Endodermal cell (in vitro differentiated cells): ENCODE measurements at regions not wholly inside any gene's neighbourhood (a gene's known extent, or its start where the extent isn't known, plus 50 kb on each side); places are given as distances from the start of the nearest gene placed in this dataset.

ENCODE experiments used
- DNase-seq: peaks from one replicate; pipeline ENCODE4 v3.0.0-alpha.2; 2017
- H3K27ac ChIP-seq: 2 replicates; pipeline ENCODE4 v1.5.1; 2013; ENCODE audit warnings: mild to moderate bottlenecking, low read depth, low read length, moderate library complexity
- H3K27me3 ChIP-seq: 2 replicates; pipeline ENCODE4 v1.6.1; 2013; ENCODE audit warnings: mild to moderate bottlenecking, low read length, moderate library complexity; ENCODE audit not compliant: insufficient read depth, control insufficient read depth, poor library complexity, severe bottlenecking
- H3K36me3 ChIP-seq: 2 replicates; pipeline ENCODE4 v1.7.0; 2013; ENCODE audit warnings: mild to moderate bottlenecking, low read length, moderate library complexity; ENCODE audit not compliant: control insufficient read depth, insufficient read depth
- H3K4me1 ChIP-seq: one replicate; pipeline ENCODE4 v1.7.0; 2013; ENCODE audit warnings: low read length; ENCODE audit not compliant: control insufficient read depth, insufficient read depth
- H3K4me3 ChIP-seq: 2 replicates; pipeline ENCODE4 v1.5.1; 2013; ENCODE audit warnings: mild to moderate bottlenecking, low read length, moderate library complexity
- H3K9ac ChIP-seq: 2 replicates; pipeline ENCODE4 v1.6.1; 2013; ENCODE audit warnings: mild to moderate bottlenecking, low read length, moderate library complexity; ENCODE audit not compliant: poor library complexity, severe bottlenecking; ENCODE audit errors: extremely low read depth
- H3K9me3 ChIP-seq: 2 replicates; pipeline ENCODE4 v1.6.1; 2013; ENCODE audit warnings: mild to moderate bottlenecking, low read length, moderate library complexity; ENCODE audit not compliant: control insufficient read depth
- H3K27ac Mint-ChIP-seq: 2 replicates; pipeline ENCODE4 v1.8.0; 2020; ENCODE audit warnings: mixed read lengths
- H3K27me3 Mint-ChIP-seq: 2 replicates; pipeline ENCODE4 v1.8.0; 2021; ENCODE audit warnings: mild to moderate bottlenecking, mixed read lengths; ENCODE audit not compliant: insufficient read depth
- H3K36me3 Mint-ChIP-seq: 2 replicates; pipeline ENCODE4 v1.8.0; 2020; ENCODE audit warnings: low read depth, mixed read lengths
- H3K4me1 Mint-ChIP-seq: 2 replicates; pipeline ENCODE4 v1.8.0; 2020; ENCODE audit warnings: mixed read lengths
- H3K4me3 Mint-ChIP-seq: 2 replicates; pipeline ENCODE4 v1.8.0; 2020; ENCODE audit warnings: mild to moderate bottlenecking, moderate library complexity, mixed read lengths
- H3K9me3 Mint-ChIP-seq: 2 replicates; pipeline ENCODE4 v1.8.0; 2020; ENCODE audit warnings: mild to moderate bottlenecking, mixed read lengths
- WGBS, 2 experiments: methylation state at CpG; one replicate each; pipeline versions ENCODE4 v1.1.5 to v1.1.7; 2013; ENCODE audit warnings: missing lambda C conversion rate in 2 of 2, mixed read lengths in 1 of 2; ENCODE audit not compliant: insufficient coverage in 1 of 2, insufficient read length in 1 of 2; 5-methylcytosine and 5-hydroxymethylcytosine counted together
- TF ChIP-seq, protein P1 (sequence below): fragments of 200-600 bp; sonication (generic); conservative IDR thresholded peaks from 2 replicates; pipeline ENCODE4 v1.5.0; 2021; ENCODE audit warnings: antibody characterized with exemption, mild to moderate bottlenecking

- no peak for DNase-seq
- WGBS, 2 experiments = 67% methylated on average over 3 to 6 of the region's 7 CpGs
- Mint-ChIP-seq H3K27ac (no peak overlapping the region), H3K4me3 (no peak overlapping the region), H3K9me3 (no peaks in the 10 kb centered on the region), H3K27me3 (no peaks in the 10 kb centered on the region), H3K36me3 (no peaks in the 10 kb centered on the region), H3K4me1 (peaks cover 19% of the 10 kb centered on the region)
- Histone ChIP-seq H3K9me3 (no peaks in the 10 kb centered on the region), H3K4me3 (no peak overlapping the region), H3K27ac (no peak overlapping the region), H3K36me3 (no peaks in the 10 kb centered on the region), H3K9ac (no peak overlapping the region), H3K4me1 (no peaks in the 10 kb centered on the region), H3K27me3 (no peaks in the 10 kb centered on the region)
- TF ChIP-seq, protein P1, sequence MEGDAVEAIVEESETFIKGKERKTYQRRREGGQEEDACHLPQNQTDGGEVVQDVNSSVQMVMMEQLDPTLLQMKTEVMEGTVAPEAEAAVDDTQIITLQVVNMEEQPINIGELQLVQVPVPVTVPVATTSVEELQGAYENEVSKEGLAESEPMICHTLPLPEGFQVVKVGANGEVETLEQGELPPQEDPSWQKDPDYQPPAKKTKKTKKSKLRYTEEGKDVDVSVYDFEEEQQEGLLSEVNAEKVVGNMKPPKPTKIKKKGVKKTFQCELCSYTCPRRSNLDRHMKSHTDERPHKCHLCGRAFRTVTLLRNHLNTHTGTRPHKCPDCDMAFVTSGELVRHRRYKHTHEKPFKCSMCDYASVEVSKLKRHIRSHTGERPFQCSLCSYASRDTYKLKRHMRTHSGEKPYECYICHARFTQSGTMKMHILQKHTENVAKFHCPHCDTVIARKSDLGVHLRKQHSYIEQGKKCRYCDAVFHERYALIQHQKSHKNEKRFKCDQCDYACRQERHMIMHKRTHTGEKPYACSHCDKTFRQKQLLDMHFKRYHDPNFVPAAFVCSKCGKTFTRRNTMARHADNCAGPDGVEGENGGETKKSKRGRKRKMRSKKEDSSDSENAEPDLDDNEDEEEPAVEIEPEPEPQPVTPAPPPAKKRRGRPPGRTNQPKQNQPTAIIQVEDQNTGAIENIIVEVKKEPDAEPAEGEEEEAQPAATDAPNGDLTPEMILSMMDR = peak; percentile 65
Measured at GRCh38 chr4:180840142-180840541, 1403.1 kb upstream of the TENM3 start.

DNA sequence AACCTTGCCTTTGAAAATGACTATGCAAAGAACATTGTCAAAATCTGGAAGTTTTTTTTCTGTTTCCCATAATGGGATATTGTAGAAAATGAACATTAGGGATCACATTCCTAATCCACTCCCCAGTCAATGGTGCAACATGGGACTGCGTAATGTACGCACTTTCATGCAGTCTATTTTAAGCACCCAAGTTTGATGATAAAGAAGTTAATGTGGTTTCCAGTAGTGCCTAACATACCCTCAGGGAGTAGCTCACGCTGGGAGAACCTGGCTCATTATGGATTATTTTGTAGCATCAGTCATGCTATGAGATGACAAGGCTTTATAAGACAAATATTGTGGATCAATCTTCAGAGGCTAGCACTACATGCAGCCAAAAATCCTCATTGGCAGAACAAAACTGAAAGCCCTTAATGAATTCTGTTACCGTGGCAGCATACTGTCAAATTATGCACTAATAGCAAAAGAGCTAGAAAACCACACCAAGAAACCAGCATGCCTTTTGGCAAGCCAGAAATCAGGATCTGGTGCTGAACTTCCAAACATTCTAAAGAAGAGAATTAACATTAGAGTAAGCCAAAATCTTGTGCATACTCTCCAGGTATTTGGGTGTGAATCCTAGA, 1392.8 kb upstream of the TENM3 start:
- Histone ChIP-seq H3K27ac (no peak overlapping the region), H3K4me1 (no peaks in the 10 kb centered on the region), H3K27me3 (no peaks in the 10 kb centered on the region), H3K4me3 (no peak overlapping the region), H3K9me3 (no peaks in the 10 kb centered on the region), H3K36me3 (no peaks in the 10 kb centered on the region), H3K9ac (no peak overlapping the region)
- DNase-seq = no peak
- H3K36me3 Mint-ChIP-seq = no peaks in the 10 kb centered on the region
- TF ChIP-seq, protein P1 = no peak
- H3K27ac Mint-ChIP-seq = no peak overlapping the region
- no peaks in the 10 kb centered on the region for H3K9me3 Mint-ChIP-seq
- no peak overlapping the region for H3K4me3 Mint-ChIP-seq
- 83 to 92% methylated on average over 4 of the region's 4 CpGs for WGBS, 2 experiments
- no peaks in the 10 kb centered on the region for H3K27me3 Mint-ChIP-seq
- no peaks in the 10 kb centered on the region for H3K4me1 Mint-ChIP-seq

DNA sequence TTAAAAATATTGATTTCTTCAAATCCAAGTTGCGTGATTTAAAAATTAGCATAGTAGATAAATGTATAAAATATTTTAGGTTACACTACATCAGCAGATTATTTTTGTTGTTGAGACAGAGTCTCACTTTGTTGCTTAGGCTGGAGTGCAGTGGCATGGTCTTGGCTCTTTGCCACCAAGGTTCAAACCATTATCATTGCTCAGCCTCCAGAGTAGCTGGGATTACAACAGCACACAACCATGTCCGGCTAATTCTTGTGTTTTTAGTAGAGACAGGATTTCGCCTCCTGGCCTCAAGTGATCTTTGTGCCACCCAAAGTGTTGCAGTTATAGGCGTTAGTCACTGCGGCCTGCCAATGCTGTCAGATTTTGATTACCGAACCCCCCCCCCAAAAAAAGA, 1390.5 kb upstream of the TENM3 start:
- no peaks in the 10 kb centered on the region for H3K36me3 ChIP-seq
- H3K36me3 Mint-ChIP-seq = no peaks in the 10 kb centered on the region
- H3K9me3 ChIP-seq = no peaks in the 10 kb centered on the region
- peaks cover 13% of the 10 kb centered on the region for H3K9me3 Mint-ChIP-seq
- H3K4me1 Mint-ChIP-seq = no peaks in the 10 kb centered on the region
- no peaks in the 10 kb centered on the region for H3K4me1 ChIP-seq
- H3K4me3 Mint-ChIP-seq = no peak overlapping the region
- no peak for DNase-seq
- no peak overlapping the region for H3K4me3 ChIP-seq
- H3K27me3 ChIP-seq = no peaks in the 10 kb centered on the region
- no peak overlapping the region for H3K9ac ChIP-seq
- no peak overlapping the region for H3K27ac Mint-ChIP-seq
- TF ChIP-seq, protein P1 = no peak
- WGBS, 2 experiments = 74 to 100% methylated on average over 3 to 5 of the region's 6 CpGs
- no peaks in the 10 kb centered on the region for H3K27me3 Mint-ChIP-seq
- H3K27ac ChIP-seq = no peak overlapping the region
